ENCODE measurements at regions not wholly inside any gene's neighbourhood (a gene's known extent, or its start where the extent isn't known, plus 50 kb on each side); places are given as distances from the start of the nearest gene placed in this dataset.
"Not testable (repeated sequence)": the region's sequence is repeated elsewhere in the genome, so short reads cannot be mapped to it uniquely, and the experiment has no call there.

DNA sequence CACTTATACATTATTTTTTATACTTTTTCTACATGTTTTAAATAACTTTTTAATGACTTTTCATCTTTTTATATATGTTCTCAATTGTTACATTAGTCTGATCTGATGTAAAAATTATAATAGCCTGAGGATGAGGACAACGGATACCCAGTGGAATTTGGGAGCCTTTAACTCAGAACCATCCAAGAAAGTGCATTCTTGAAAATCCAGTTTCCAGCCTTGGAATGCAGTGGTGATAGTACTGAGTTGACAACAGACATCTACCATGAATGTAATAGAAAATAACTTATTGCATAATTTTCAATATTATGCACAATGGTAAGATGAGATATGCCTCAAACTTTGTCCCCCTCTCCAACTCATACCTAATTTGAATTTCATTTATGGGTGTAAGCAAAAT is 120.7 kb upstream of the ZC3H15 start:
- no peak overlapping the region for H3K4me3 ChIP-seq (ENCODE audit: low read depth, low read length)
- TF ChIP-seq, protein P1, sequence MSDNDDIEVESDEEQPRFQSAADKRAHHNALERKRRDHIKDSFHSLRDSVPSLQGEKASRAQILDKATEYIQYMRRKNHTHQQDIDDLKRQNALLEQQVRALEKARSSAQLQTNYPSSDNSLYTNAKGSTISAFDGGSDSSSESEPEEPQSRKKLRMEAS (IDR thresholded peaks at IDR 0.05; ENCODE audit: low read depth, low read length) = no peak
- TF ChIP-seq POLR2A (IDR thresholded peaks at IDR 0.05; ENCODE audit: extremely low read depth, insufficient read length) (no peak), MYC (IDR thresholded peaks at IDR 0.05; ENCODE audit: low read depth, low read length) (no peak)
- TF ChIP-seq, protein P2, sequence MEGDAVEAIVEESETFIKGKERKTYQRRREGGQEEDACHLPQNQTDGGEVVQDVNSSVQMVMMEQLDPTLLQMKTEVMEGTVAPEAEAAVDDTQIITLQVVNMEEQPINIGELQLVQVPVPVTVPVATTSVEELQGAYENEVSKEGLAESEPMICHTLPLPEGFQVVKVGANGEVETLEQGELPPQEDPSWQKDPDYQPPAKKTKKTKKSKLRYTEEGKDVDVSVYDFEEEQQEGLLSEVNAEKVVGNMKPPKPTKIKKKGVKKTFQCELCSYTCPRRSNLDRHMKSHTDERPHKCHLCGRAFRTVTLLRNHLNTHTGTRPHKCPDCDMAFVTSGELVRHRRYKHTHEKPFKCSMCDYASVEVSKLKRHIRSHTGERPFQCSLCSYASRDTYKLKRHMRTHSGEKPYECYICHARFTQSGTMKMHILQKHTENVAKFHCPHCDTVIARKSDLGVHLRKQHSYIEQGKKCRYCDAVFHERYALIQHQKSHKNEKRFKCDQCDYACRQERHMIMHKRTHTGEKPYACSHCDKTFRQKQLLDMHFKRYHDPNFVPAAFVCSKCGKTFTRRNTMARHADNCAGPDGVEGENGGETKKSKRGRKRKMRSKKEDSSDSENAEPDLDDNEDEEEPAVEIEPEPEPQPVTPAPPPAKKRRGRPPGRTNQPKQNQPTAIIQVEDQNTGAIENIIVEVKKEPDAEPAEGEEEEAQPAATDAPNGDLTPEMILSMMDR (IDR thresholded peaks at IDR 0.05; ENCODE audit: low read depth, low read length) = no peak
- DNase-seq (ENCODE audit: low read depth) = no peak

DNA sequence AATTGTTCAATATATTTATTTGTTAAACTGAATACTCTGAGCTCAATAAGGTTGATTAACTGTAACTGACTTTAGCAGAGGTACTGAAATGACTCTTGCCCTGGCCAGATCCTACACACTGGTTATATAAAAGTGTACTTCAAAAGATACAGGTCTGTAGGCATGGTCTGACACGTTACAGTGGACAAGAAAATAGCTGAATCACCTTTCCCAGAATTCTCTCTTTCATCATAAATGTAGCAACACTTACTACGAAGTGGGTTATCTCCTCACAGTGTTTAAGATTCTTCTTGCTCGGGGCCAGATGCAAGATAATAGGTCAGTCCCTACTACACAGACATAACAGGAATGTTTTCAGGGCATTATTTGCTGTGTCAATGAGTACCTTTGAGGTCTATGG is 107.0 kb upstream of the ZC3H15 start:
- no peak overlapping the region for H3K4me3 ChIP-seq (ENCODE audit: low read depth, low read length)
- DNase-seq (ENCODE audit: low read depth) = peak; percentile 4
- TF ChIP-seq, protein P2 (IDR thresholded peaks at IDR 0.05; ENCODE audit: low read depth, low read length) = no peak
- TF ChIP-seq MYC (IDR thresholded peaks at IDR 0.05; ENCODE audit: low read depth, low read length) = no peak
- TF ChIP-seq, protein P1 (IDR thresholded peaks at IDR 0.05; ENCODE audit: low read depth, low read length) = no peak
- no peak for TF ChIP-seq POLR2A (IDR thresholded peaks at IDR 0.05; ENCODE audit: extremely low read depth, insufficient read length)

DNA sequence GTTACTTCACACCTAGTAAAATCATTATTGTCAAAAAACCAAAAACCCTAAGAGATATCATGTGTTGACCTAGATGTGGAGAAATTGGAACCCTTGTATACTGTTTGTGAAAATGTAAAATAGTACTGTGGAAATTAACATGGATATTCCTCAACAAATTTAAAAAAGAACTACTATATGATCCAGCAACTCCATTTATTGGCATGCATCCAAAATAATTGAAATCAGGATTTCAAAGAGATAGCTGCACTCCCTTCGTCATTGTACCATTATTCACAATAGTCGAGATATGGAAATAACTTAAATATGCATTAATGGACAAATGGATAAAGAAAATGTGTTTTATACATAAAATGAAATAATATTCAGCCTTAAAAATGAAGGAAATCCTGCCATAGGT is 105.3 kb upstream of the ZC3H15 start:
- TF ChIP-seq MYC (IDR thresholded peaks at IDR 0.05; ENCODE audit: low read depth, low read length) = no peak
- TF ChIP-seq, protein P1 (IDR thresholded peaks at IDR 0.05; ENCODE audit: low read depth, low read length) = no peak
- TF ChIP-seq, protein P2 (IDR thresholded peaks at IDR 0.05; ENCODE audit: low read depth, low read length) = no peak
- TF ChIP-seq POLR2A (IDR thresholded peaks at IDR 0.05; ENCODE audit: extremely low read depth, insufficient read length) = no peak
- H3K4me3 ChIP-seq (ENCODE audit: low read depth, low read length) = no peak overlapping the region
- DNase-seq (ENCODE audit: low read depth) = no peak

DNA sequence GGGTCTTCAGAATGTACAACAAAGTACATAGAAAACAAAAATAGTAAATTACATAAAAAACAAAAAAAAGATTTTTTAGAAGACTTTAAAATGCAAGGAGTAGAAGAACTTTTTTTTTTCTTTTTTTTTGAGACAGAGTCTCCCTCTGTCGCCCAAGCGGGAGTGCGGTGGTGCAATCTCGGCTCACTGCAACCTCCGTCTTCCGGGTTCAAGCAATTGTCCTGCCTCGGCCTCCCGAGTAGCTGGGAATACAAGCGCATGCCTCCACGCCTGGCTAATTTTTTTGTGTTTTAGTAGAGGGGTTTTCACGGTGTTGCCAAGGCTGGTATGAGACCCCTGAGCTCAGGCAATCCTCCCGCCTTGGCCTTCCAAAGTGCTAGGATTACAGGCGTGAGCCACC is 104.5 kb upstream of the ZC3H15 start:
- H3K4me3 ChIP-seq (ENCODE audit: low read depth, low read length) = no peak overlapping the region
- no peak for DNase-seq (ENCODE audit: low read depth)
- TF ChIP-seq POLR2A (IDR thresholded peaks at IDR 0.05; ENCODE audit: extremely low read depth, insufficient read length) = no peak
- TF ChIP-seq, protein P2 (IDR thresholded peaks at IDR 0.05; ENCODE audit: low read depth, low read length) = no peak
- no peak for TF ChIP-seq MYC (IDR thresholded peaks at IDR 0.05; ENCODE audit: low read depth, low read length)
- TF ChIP-seq, protein P1 (IDR thresholded peaks at IDR 0.05; ENCODE audit: low read depth, low read length) = no peak

DNA sequence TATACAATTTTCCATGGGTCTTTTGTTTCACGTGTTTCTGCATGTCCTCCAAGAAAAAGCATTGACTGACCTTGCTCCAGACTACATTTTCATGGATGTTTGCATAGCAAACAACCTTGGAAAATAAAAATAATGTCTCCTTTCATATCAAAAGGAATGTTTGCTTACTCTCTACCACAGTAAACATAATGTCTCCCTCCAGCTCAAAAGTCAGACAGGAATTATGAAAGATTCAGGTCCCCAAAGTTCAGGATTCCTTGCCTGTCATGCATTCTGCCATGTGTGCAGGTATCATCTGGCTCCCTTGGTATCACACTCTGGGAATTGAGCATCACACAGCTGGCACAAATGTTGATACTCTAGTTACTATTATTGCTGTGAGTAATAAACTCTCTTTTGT is 103.1 kb upstream of the ZC3H15 start:
- TF ChIP-seq MYC (IDR thresholded peaks at IDR 0.05; ENCODE audit: low read depth, low read length) (no peak), POLR2A (IDR thresholded peaks at IDR 0.05; ENCODE audit: extremely low read depth, insufficient read length) (no peak)
- TF ChIP-seq, protein P1 (IDR thresholded peaks at IDR 0.05; ENCODE audit: low read depth, low read length) = no peak
- TF ChIP-seq, protein P2 (IDR thresholded peaks at IDR 0.05; ENCODE audit: low read depth, low read length) = no peak
- H3K4me3 ChIP-seq (ENCODE audit: low read depth, low read length) = no peak overlapping the region
- no peak for DNase-seq (ENCODE audit: low read depth)

DNA sequence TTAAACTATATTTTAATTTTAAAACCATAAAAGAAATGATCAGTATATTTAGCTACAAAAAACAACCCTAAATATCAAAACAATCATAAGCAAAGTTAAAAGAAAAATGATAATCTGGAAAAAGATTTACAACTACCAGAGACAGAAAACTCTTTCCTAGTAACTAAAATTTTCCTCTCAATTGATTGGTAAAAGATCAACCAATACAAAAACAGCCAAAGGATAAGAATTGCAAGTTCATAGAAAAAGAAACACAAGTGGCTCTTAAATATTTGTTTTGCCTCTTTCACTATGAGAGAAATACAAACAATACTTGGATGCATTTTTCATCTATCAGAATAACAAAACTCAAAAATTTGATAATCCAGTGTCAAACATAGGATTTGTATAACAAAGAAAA is 101.8 kb upstream of the ZC3H15 start:
- no peak for DNase-seq (ENCODE audit: low read depth)
- TF ChIP-seq MYC (IDR thresholded peaks at IDR 0.05; ENCODE audit: low read depth, low read length) = no peak

DNA sequence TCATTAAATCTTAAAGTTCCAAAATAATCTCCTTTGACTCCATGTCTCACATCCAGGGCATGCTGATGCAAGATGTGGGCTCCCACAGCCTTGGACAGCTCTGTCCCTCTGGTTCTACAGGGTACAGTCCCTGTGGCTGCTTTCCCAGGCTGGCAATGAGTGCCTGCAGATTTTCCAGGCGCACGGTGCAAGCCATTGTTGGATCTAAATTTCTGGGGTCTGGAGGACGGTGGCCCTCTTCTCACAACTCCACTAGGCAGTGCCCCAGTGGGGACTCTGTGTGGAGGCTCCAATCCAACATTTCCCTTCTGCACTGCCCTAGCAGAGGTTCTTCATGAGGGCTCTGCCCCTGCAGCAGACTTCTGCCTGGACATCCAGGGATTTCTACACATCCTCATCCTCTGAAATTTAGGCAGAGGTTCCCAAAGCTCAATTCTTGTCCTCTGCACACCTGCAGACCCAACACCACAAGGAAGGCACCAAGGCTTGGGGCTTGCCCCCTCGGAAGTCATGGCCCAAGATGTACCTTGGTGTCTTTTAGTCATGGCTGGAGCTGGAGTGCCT is 100.3 kb upstream of the ZC3H15 start:
- DNase-seq (ENCODE audit: low read depth); H3K4me3 ChIP-seq (ENCODE audit: low read depth, low read length): not testable (repeated sequence)

More for the DNA sequence above, 101.8 kb upstream of the ZC3H15 start:
- no peak overlapping the region for H3K4me3 ChIP-seq (ENCODE audit: low read depth, low read length)
